22Rv1 (cell line): ENCODE measurements at regions not wholly inside any gene's neighbourhood (a gene's known extent, or its start where the extent isn't known, plus 50 kb on each side); places are given as distances from the start of the nearest gene placed in this dataset.

ENCODE experiments used
- CTCF ChIP-seq: fragments of 450-650 bp; IDR thresholded peaks from 2 replicates; pipeline ENCODE4 v1.5.1; 2017; ENCODE audit warnings: mild to moderate bottlenecking
- ZFX ChIP-seq: fragments of 450-650 bp; IDR thresholded peaks from 2 replicates; pipeline ENCODE4 v1.6.1; 2017; ENCODE audit warnings: antibody characterized with exemption, borderline replicate concordance

- TF ChIP-seq CTCF (no peak), ZFX (no peak)
Measured at GRCh38 chr6:106005954-106006353, 80.2 kb upstream of the PRDM1 start.
